ENCODE measurements at regions not wholly inside any gene's neighbourhood (a gene's known extent, or its start where the extent isn't known, plus 50 kb on each side); places are given as distances from the start of the nearest gene placed in this dataset.

DNA sequence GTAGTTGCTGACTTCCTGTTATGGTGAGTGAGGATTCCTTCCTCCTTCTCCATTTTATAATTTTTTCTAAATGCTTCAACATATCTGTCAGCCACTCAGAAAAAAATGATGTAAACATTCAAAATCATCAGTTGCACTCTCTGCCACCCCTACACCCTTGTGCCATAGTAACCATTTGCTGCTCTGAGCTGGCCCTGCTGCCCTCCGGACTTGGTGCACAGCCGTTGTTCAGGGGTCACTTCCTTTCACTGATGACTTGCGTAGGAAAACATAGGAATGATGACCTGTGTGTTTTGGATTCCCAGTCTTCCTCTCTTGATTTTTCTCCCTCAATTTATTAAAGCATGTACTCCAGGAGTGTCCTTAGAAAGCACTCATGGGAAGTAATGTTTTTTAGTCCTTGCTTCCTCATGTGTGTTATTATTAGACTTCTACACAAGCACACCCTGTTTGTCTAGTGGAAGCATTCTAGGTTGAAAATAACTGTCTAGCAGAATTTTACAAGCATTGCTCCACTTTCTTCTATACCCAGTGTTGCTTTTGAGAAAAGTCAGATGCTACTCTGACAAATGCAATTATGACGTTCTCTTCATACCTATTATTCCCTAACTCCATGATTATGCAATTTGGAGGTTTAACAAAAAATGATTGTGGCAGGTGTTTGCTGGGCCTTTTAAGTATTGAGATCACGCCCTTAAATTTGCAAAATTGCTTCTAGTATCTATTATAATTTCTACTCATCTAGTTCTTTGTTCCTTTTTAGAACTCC is 62.6 kb upstream of the MTPN start:
- no peak for TF ChIP-seq CTCF (IDR thresholded peaks at IDR 0.05)
- TF ChIP-seq EZH2 (IDR thresholded peaks at IDR 0.05; ENCODE audit: borderline replicate concordance, insufficient read depth, low read depth, low read length, poor library complexity, severe bottlenecking): no peak

Measured in B cell (primary cell).